HEK293 (cell line): ENCODE measurements at regions not wholly inside any gene's neighbourhood (a gene's known extent, or its start where the extent isn't known, plus 50 kb on each side); places are given as distances from the start of the nearest gene placed in this dataset.

ENCODE experiments used
- OSR2 ChIP-seq: fragments of 450-650 bp; formaldehyde crosslinking; IDR thresholded peaks from 2 replicates; pipeline ENCODE4 v1.5.1; 2016; ENCODE audit warnings: missing biosample characterization, missing genetic modification characterization
- REPIN1 ChIP-seq: fragments of 450-650 bp; formaldehyde crosslinking; IDR thresholded peaks from 2 replicates; pipeline ENCODE4 v1.5.1; 2017; ENCODE audit warnings: missing biosample characterization, missing genetic modification characterization, low read depth
- SP2 ChIP-seq: fragments of 450-650 bp; formaldehyde crosslinking; IDR thresholded peaks from 2 replicates; pipeline ENCODE4 v1.5.1; 2016; ENCODE audit warnings: missing biosample characterization, missing genetic modification characterization
- YY1 ChIP-seq: fragments of 450-650 bp; formaldehyde crosslinking; IDR thresholded peaks from 2 replicates; pipeline ENCODE4 v1.5.1; 2018; ENCODE audit warnings: missing biosample characterization, missing genetic modification characterization
- ZNF621 ChIP-seq: fragments of 450-650 bp; formaldehyde crosslinking; IDR thresholded peaks from 2 replicates; pipeline ENCODE4 v1.5.1; 2017; ENCODE audit warnings: missing biosample characterization, missing genetic modification characterization

DNA sequence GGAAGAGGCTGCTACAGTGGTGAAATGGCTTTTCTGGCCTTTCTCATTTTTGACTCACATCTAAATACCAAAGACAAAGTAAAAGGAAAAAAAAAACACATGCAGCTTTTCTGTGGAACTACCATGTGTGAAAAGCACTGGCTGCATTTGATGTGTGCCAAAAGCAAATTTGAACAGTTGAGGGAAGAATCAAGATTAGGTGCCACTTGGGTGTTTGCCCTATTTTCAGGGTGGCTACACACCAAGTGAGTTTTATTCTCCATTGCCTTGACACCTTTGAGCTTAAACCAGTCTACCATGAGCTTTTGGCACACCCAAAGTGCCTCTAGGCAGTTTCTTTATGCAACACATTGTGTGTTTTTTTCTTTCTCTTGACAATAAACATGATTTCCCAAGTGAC lies 423.9 kb downstream of the FAM133A start:
- TF ChIP-seq YY1 (tag by site-specific recombination) (no peak), SP2 (tag by site-specific recombination) (no peak), OSR2 (tag by site-specific recombination) (no peak), REPIN1 (tag by site-specific recombination) (no peak), ZNF621 (tag by site-specific recombination) (no peak)
